Trophoblast cell (in vitro differentiated cells and primary cell): ENCODE measurements at regions not wholly inside any gene's neighbourhood (a gene's known extent, or its start where the extent isn't known, plus 50 kb on each side); places are given as distances from the start of the nearest gene placed in this dataset.

Source experiments
- DNase-seq, 2 donors: peaks; one replicate each; pipeline ENCODE4 v3.0.0-alpha.2; 2016
- H2AFZ ChIP-seq: 2 replicates; pipeline ENCODE4 v1.6.1; 2013; ENCODE audit warnings: low read length, moderate library complexity, mild to moderate bottlenecking; ENCODE audit not compliant: insufficient read depth, poor library complexity
- H2AK5ac ChIP-seq: 2 replicates; pipeline ENCODE4 v1.6.1; 2013; ENCODE audit warnings: mild to moderate bottlenecking, low read length
- H2BK120ac ChIP-seq: 2 replicates; pipeline ENCODE4 v1.6.1; 2013; ENCODE audit warnings: low read length, mild to moderate bottlenecking, moderate library complexity; ENCODE audit not compliant: insufficient read depth, poor library complexity
- H2BK12ac ChIP-seq: 2 replicates; pipeline ENCODE4 v1.6.1; 2013; ENCODE audit warnings: mild to moderate bottlenecking, low read length, moderate library complexity
- H2BK5ac ChIP-seq: 2 replicates; pipeline ENCODE4 v1.6.1; 2013; ENCODE audit warnings: low read length, low read depth, moderate library complexity, mild to moderate bottlenecking; ENCODE audit not compliant: poor library complexity
- H3K14ac ChIP-seq: 2 replicates; pipeline ENCODE4 v1.6.1; 2013; ENCODE audit warnings: mild to moderate bottlenecking, low read length
- H3K18ac ChIP-seq: 2 replicates; pipeline ENCODE4 v1.6.1; 2013; ENCODE audit warnings: mild to moderate bottlenecking, low read length
- H3K23ac ChIP-seq: 2 replicates; pipeline ENCODE4 v1.6.1; 2013; ENCODE audit warnings: low read length
- H3K27ac ChIP-seq: 2 replicates; pipeline ENCODE4 v1.5.1; 2013; ENCODE audit warnings: low read depth, mild to moderate bottlenecking, inconsistent platforms, low read length, moderate library complexity
- H3K27me3 ChIP-seq: 2 replicates; pipeline ENCODE4 v1.6.1; 2013; ENCODE audit warnings: inconsistent platforms, mild to moderate bottlenecking, low read length, moderate library complexity; ENCODE audit not compliant: insufficient read depth
- H3K36me3 ChIP-seq, 2 experiments: 1 replicate in 1 of 2; 2 replicates in 1 of 2; pipeline ENCODE4 v1.6.1; 2013; ENCODE audit warnings: low read length in 2 of 2, mild to moderate bottlenecking in 2 of 2, moderate library complexity in 1 of 2; ENCODE audit not compliant: insufficient read depth in 2 of 2, control insufficient read depth in 1 of 2
- H3K4ac ChIP-seq: 2 replicates; pipeline ENCODE4 v1.6.1; 2013; ENCODE audit warnings: low read depth, mild to moderate bottlenecking, low read length, moderate library complexity
- H3K4me1 ChIP-seq, 2 experiments: 1 replicate in 1 of 2; 2 replicates in 1 of 2; pipeline ENCODE4 v1.6.1; 2013; ENCODE audit warnings: low read length in 2 of 2, mild to moderate bottlenecking in 2 of 2, moderate library complexity in 1 of 2; ENCODE audit not compliant: insufficient read depth in 2 of 2, control insufficient read depth in 1 of 2
- H3K4me2 ChIP-seq: 2 replicates; pipeline ENCODE4 v1.6.1; 2013; ENCODE audit warnings: inconsistent platforms, mild to moderate bottlenecking, low read length, moderate library complexity
- H3K4me3 ChIP-seq: 2 replicates; pipeline ENCODE4 v1.5.1; 2013; ENCODE audit warnings: mild to moderate bottlenecking, low read depth, low read length, inconsistent platforms
- H3K79me1 ChIP-seq: one replicate; pipeline ENCODE4 v1.6.1; 2013; ENCODE audit warnings: low read length
- H3K79me2 ChIP-seq: 2 replicates; pipeline ENCODE4 v1.6.1; 2013; ENCODE audit warnings: low read length, mild to moderate bottlenecking; ENCODE audit not compliant: control insufficient read depth, insufficient read depth, poor library complexity
- H3K9ac ChIP-seq: 2 replicates; pipeline ENCODE4 v1.6.1; 2013; ENCODE audit warnings: mild to moderate bottlenecking, low read length
- H3K9me3 ChIP-seq: 2 replicates; pipeline ENCODE4 v1.6.1; 2013; ENCODE audit warnings: low read depth, mild to moderate bottlenecking, control low read depth, inconsistent platforms, low read length; ENCODE audit not compliant: insufficient read depth
- H4K12ac ChIP-seq: 2 replicates; pipeline ENCODE4 v1.6.1; 2013; ENCODE audit warnings: low read depth, mild to moderate bottlenecking, low read length, moderate library complexity
- H4K8ac ChIP-seq: 2 replicates; pipeline ENCODE4 v1.6.1; 2013; ENCODE audit warnings: low read depth, mild to moderate bottlenecking, low read length, moderate library complexity
- H4K91ac ChIP-seq: one replicate; pipeline ENCODE4 v1.6.1; 2013; ENCODE audit warnings: low read depth, mild to moderate bottlenecking, low read length, moderate library complexity
- WGBS: extraction: QIAGEN DNeasy Blood & Tissue Kit; methylation state at CpG from one replicate; pipeline ENCODE4 v1.1.7; 2013; ENCODE audit warnings: missing lambda C conversion rate; ENCODE audit not compliant: insufficient read length, insufficient coverage; ENCODE audit errors: extremely low coverage; 5-methylcytosine and 5-hydroxymethylcytosine counted together

DNA sequence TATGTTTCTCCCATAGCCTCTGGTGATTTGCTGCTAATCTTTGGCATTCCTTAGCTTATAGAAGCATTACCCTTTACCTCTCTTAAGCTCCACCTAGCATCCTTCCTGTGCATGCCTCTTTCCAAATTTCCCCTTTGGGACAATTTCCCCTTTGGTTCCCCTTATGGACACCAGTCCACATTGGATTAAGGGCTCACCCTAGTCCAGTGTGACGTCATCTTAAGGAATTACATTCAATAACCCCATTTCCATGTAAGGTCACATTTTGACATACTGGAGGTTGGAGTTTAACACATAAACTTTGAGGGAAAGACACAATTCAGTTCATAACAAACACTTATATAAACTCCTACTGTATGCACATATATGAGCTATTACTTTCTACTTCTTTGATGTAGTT lies 916.6 kb downstream of the SLC4A3 start:
- Histone ChIP-seq H3K27ac (no peak overlapping the region), H2AK5ac (no peak overlapping the region), H2AFZ (no peak overlapping the region), H3K4me3 (no peak overlapping the region), H3K18ac (no peak overlapping the region), H2BK5ac (no peak overlapping the region), H3K79me1 (no peaks in the 10 kb centered on the region), H4K12ac (no peak overlapping the region), H4K8ac (no peak overlapping the region), H2BK120ac (no peak overlapping the region), H3K9me3 (no peaks in the 10 kb centered on the region), H3K4ac (no peak overlapping the region), H3K4me1 (no peaks in the 10 kb centered on the region), H3K23ac (no peak overlapping the region), H2BK12ac (no peak overlapping the region), H3K79me2 (no peaks in the 10 kb centered on the region), H3K27me3 (no peaks in the 10 kb centered on the region), H4K91ac (no peak overlapping the region), H3K14ac (no peak overlapping the region), H3K9ac (no peak overlapping the region), H3K36me3 (no peaks in the 10 kb centered on the region), H3K4me2 (no peak overlapping the region)
- WGBS = no CpG with 5 or more reads among the region's 1 CpG
- DNase-seq = no peak

GRCh38 chr2:220550995-220551700 lies 923.7 kb downstream of the SLC4A3 start:
- Histone ChIP-seq H3K23ac (no peak overlapping the region), H3K9ac (no peak overlapping the region), H3K27me3 (no peaks in the 10 kb centered on the region), H4K8ac (no peak overlapping the region), H4K12ac (no peak overlapping the region), H3K9me3 (no peaks in the 10 kb centered on the region), H3K4me1 (no peaks in the 10 kb centered on the region), H4K91ac (no peak overlapping the region), H3K14ac (no peak overlapping the region), H3K27ac (no peak overlapping the region), H3K4me2 (no peak overlapping the region), H2BK120ac (no peak overlapping the region), H2AFZ (no peak overlapping the region), H3K36me3 (no peaks in the 10 kb centered on the region), H3K18ac (no peak overlapping the region), H2AK5ac (no peak overlapping the region), H3K79me2 (no peaks in the 10 kb centered on the region), H3K4me3 (no peak overlapping the region), H3K4ac (no peak overlapping the region), H2BK12ac (no peak overlapping the region), H3K79me1 (no peaks in the 10 kb centered on the region), H2BK5ac (no peak overlapping the region)
- WGBS = no CpG with 5 or more reads among the region's 2 CpGs
- DNase-seq = no peak

DNA sequence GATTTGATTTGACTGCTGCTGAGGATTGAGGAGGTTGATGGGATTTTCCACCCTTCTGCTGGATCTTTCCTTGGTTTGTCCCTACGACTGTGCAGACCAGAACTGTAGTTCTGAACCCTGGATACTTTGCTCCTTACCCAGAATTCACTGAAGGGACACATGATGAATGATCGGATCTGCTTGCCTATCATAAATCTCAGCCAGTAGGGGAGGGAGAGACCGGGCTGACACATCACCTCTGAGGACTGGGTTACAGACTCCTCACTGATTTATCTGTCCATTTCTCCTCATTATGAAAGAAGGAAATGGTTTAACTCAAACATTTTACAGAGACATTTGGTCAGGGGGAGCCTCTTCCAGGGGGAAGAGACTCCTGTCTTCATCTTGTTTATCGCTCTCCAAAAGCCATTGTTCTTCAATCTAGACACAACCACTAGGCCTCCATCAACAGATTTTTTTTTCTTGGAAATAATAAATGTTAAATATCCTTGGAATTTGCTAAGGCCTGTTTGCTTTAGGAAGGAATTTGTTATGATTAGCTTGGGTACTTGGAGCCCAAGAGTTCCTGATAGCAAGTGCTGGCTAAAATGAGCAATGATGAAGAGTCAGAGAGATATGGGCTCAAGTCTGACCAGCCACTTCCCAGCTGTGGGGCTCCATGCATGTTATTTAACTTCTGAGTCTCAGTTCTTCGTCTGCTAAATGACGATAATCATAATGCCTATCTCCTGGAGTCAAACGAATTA lies 925.5 kb downstream of the SLC4A3 start:
- Histone ChIP-seq H3K27ac (no peak overlapping the region), H2AK5ac (no peak overlapping the region), H2BK120ac (no peak overlapping the region), H3K36me3 (no peaks in the 10 kb centered on the region), H3K4me2 (no peak overlapping the region), H3K27me3 (no peaks in the 10 kb centered on the region), H3K79me1 (no peaks in the 10 kb centered on the region), H3K4ac (no peak overlapping the region), H3K4me1 (no peaks in the 10 kb centered on the region), H4K12ac (no peak overlapping the region), H3K23ac (no peak overlapping the region), H4K91ac (no peak overlapping the region), H2AFZ (no peak overlapping the region), H2BK12ac (no peak overlapping the region), H3K18ac (no peak overlapping the region), H2BK5ac (no peak overlapping the region), H3K9me3 (no peaks in the 10 kb centered on the region), H3K14ac (no peak overlapping the region), H3K4me3 (no peak overlapping the region), H3K9ac (no peak overlapping the region), H4K8ac (no peak overlapping the region), H3K79me2 (no peaks in the 10 kb centered on the region)
- no peak for DNase-seq
- whole genome bisulfite sequencing = no CpG with 5 or more reads among the region's 7 CpGs

DNA sequence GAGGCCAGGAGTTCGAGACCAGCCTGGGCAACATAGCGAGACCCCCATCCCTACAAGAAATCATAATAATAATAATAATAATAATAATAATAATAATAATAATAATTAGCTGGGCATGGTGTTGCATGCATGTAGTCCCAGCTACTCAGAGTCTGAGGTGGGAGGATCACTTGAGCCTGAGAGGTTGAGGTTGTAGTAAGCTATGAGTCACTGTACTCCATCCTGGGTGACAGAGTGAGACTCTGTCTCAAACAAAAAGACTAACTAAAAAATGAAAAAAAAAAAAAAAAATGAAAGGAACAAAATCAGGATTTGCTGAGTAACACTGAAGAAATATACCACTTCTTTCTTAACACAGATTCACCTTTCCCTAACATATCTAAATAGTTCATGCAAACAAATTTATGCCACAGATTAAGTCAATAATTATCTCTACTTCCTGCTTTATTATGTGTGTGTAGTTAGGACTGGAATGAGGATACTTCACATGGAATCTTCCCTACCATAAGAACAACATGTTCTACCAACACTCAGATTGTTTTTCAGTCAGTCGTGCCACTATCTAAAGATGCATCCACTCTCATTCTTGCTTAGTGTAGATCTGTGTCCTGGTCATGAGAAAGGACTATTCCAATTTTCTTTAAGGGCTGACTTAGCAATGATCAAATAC lies 928.7 kb downstream of the SLC4A3 start:
- no peak overlapping the region for H2BK5ac ChIP-seq
- H3K27me3 ChIP-seq = no peaks in the 10 kb centered on the region
- H3K9me3 ChIP-seq = no peaks in the 10 kb centered on the region
- no peak overlapping the region for H2AK5ac ChIP-seq
- no peak overlapping the region for H3K27ac ChIP-seq
- no peaks in the 10 kb centered on the region for H3K79me1 ChIP-seq
- H3K4me3 ChIP-seq = no peak overlapping the region
- H3K36me3 ChIP-seq = no peaks in the 10 kb centered on the region
- no peak overlapping the region for H3K18ac ChIP-seq
- H2AFZ ChIP-seq = no peak overlapping the region
- DNase-seq = no peak
- H4K91ac ChIP-seq = no peak overlapping the region
- WGBS = no CpG with 5 or more reads among the region's 3 CpGs
- no peak overlapping the region for H2BK120ac ChIP-seq
- H3K4me2 ChIP-seq = no peak overlapping the region
- H3K14ac ChIP-seq = no peak overlapping the region
- H3K4ac ChIP-seq = no peak overlapping the region
- no peak overlapping the region for H2BK12ac ChIP-seq
- no peak overlapping the region for H3K9ac ChIP-seq
- H3K4me1 ChIP-seq = no peaks in the 10 kb centered on the region
- H3K23ac ChIP-seq = no peak overlapping the region
- H3K79me2 ChIP-seq = no peaks in the 10 kb centered on the region
- no peak overlapping the region for H4K8ac ChIP-seq
- no peak overlapping the region for H4K12ac ChIP-seq
